ENCODE measurements at regions not wholly inside any gene's neighbourhood (a gene's known extent, or its start where the extent isn't known, plus 50 kb on each side); places are given as distances from the start of the nearest gene placed in this dataset.
"Not testable (repeated sequence)": the region's sequence is repeated elsewhere in the genome, so short reads cannot be mapped to it uniquely, and the experiment has no call there.

DNA sequence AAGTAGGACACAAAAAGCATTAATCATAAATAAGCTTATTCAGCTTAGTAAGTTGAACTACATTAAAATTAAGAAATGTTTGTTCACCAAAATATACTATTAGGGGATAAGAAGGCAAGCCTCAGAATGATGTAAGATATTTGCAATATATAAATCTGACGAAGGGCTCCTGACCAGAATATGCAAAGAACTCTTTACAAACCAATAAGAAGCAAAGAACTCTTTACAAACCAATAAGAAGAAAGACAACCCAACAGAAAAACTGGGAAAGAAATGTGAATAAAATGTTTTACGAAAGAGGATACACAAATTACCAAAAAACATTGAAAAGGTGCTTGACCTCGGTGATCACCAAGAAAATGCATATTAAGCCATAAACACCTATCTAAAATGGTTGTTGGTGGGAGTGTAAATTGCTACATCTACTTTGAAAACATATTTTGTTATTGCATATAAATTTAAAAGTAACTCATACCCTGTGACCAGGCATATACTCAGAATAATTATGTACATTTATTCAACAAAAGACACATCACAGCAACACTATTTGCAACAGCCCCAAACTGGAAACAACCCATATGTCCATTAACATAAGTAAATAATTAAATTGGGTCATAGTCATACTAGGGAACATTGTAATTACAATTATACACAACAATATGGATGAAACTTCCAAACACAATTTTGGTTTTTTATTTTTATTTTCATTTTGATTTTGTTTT, 83.3 kb upstream of the CTBP2 start:
- Histone ChIP-seq H3K27ac (no peak overlapping the region), H3K27me3 (peaks cover 0 to 10% (median 0%) of the 10 kb centered on the region in 9 donors), H3K4me1 (no peaks in the 10 kb centered on the region), H3K9me3 (peaks cover 0 to 7% (median 2%) of the 10 kb centered on the region in 12 donors), H3K36me3 (no peaks in the 10 kb centered on the region), H3K4me3 (no peak overlapping the region)
- 84 to 92% (median 90%) methylated on average over 3 of the region's 3 CpGs for WGBS, 4 donors
- ATAC-seq (no peak), DNase-seq (no peak)
- TF ChIP-seq POLR2A (IDR thresholded peaks at IDR 0.05): no peak
- TF ChIP-seq, protein P1, sequence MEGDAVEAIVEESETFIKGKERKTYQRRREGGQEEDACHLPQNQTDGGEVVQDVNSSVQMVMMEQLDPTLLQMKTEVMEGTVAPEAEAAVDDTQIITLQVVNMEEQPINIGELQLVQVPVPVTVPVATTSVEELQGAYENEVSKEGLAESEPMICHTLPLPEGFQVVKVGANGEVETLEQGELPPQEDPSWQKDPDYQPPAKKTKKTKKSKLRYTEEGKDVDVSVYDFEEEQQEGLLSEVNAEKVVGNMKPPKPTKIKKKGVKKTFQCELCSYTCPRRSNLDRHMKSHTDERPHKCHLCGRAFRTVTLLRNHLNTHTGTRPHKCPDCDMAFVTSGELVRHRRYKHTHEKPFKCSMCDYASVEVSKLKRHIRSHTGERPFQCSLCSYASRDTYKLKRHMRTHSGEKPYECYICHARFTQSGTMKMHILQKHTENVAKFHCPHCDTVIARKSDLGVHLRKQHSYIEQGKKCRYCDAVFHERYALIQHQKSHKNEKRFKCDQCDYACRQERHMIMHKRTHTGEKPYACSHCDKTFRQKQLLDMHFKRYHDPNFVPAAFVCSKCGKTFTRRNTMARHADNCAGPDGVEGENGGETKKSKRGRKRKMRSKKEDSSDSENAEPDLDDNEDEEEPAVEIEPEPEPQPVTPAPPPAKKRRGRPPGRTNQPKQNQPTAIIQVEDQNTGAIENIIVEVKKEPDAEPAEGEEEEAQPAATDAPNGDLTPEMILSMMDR (IDR thresholded peaks at IDR 0.05): no peak
- intact Hi-C loops (cut with DNase I): no loop called here

DNA sequence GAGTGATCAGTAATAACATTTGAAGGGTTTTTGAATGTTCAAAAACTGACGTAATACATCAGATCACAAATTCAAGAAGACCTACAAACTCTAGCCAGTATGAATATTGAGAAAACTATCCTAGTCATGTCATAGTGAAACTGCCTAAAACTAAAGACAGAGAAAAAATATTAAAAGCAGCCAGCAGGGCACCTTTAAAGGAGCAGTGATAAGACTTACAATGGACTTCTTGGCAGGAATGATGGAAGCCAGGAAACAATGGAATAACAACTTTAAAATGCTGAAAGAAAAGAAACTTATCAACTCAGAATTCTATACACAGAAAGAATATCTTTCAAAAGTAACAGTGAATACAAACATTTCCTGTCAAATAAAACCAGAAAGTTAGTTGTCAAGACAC, 78.3 kb upstream of the CTBP2 start:
- WGBS, 4 donors: 91 to 100% (median 96%) methylated on average over 1 of the region's 1 CpG
- ATAC-seq: no peak
- Histone ChIP-seq H3K9me3 (peaks cover 0 to 18% (median 6%) of the 10 kb centered on the region in 12 donors), H3K4me3 (no peak overlapping the region), H3K27me3 (peaks cover 0 to 7% (median 0%) of the 10 kb centered on the region in 9 donors), H3K4me1 (no peaks in the 10 kb centered on the region), H3K36me3 (no peaks in the 10 kb centered on the region), H3K27ac (no peak overlapping the region)
- DNase-seq: no peak
- intact Hi-C loops (cut with DNase I): loop anchor here in 1 of 10 donors (10.0 kb wide), 1 partner anchor 126 kb away; no protein-coding TSS in a partner anchor
- TF ChIP-seq, protein P1 (IDR thresholded peaks at IDR 0.05): no peak
- no peak for TF ChIP-seq POLR2A (IDR thresholded peaks at IDR 0.05)

GRCh38 chr10:125236091-125236490, 75.7 kb upstream of the CTBP2 start:
- no peak overlapping the region for H3K27ac ChIP-seq
- H3K9me3 ChIP-seq: peaks cover 0 to 18% (median 6%) of the 10 kb centered on the region in 12 donors
- WGBS, 4 donors: 93 to 99% (median 97%) methylated on average over 1 of the region's 1 CpG
- intact Hi-C loops (cut with DNase I): loop anchor here in 1 of 10 donors (10.0 kb wide), 1 partner anchor 129 kb away; no protein-coding TSS in a partner anchor
- no peak overlapping the region for H3K4me3 ChIP-seq
- H3K4me1 ChIP-seq: no peaks in the 10 kb centered on the region
- H3K36me3 ChIP-seq: no peaks in the 10 kb centered on the region
- DNase-seq (no peak), ATAC-seq (no peak)
- TF ChIP-seq, protein P1 (IDR thresholded peaks at IDR 0.05): no peak
- TF ChIP-seq POLR2A (IDR thresholded peaks at IDR 0.05): no peak
- peaks cover 0 to 7% (median 0%) of the 10 kb centered on the region in 9 donors for H3K27me3 ChIP-seq

DNA sequence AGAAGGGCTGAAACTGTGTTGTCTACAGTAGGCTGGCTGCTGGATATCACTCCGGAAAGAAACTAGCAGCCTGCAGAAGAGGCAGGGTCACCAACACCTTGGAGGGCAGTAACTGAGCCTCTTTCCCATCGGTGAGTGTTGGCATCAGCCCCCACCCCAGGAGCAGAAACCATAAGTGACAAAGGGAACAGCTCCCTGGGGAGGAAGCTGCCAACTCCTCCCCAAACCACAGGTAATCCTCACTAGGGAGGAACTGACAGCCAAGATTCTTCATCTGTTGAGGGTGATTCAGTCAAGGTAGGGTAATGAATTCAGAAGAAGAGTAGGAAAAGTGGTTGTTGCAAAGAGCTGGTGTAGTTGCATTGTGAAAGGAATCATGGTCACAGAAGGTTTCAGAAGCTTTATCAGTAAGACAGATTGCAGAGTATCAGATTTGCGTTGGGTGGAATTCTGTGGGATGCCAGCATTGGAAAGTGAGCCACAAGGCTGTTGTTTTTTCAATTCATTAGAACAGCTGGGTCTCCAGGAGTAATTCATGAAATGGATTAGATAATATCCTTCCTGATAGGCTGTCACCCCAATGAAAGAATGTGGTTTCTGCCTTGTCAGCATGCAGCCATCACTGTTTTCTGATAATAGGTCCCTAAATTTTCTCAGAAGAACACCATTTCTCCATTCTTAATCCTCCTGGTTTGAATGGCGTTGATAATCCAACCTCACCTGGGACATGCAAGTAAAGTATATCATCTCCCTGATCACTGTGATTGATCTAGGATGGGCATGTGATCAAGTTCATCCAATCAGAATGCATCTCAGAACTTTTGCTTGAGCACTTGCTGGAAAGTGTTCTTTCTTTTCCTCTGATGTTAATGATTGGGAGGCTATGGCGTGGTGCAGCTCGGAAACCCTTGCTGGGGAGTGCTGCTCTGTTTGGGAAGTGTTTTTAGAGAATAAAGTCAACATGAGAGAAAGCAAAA, 75.0 kb upstream of the CTBP2 start:
- TF ChIP-seq, protein P1 (IDR thresholded peaks at IDR 0.05): no peak
- no peak for TF ChIP-seq POLR2A (IDR thresholded peaks at IDR 0.05)
- H3K4me3 ChIP-seq: no peak overlapping the region
- H3K36me3 ChIP-seq: no peaks in the 10 kb centered on the region
- H3K9me3 ChIP-seq: peaks cover 0 to 18% (median 6%) of the 10 kb centered on the region in 12 donors
- WGBS, 4 donors: 67 to 71% (median 70%) methylated on average over 6 of the region's 6 CpGs
- no peaks in the 10 kb centered on the region for H3K4me1 ChIP-seq
- H3K27ac ChIP-seq: no peak overlapping the region
- DNase-seq: no peak
- intact Hi-C loops (cut with DNase I): loop anchor here in 1 of 10 donors (10.0 kb wide), 1 partner anchor 129 kb away; no protein-coding TSS in a partner anchor
- peaks cover 0 to 7% (median 0%) of the 10 kb centered on the region in 9 donors for H3K27me3 ChIP-seq
- no peak for ATAC-seq

- not testable (repeated sequence) for H3K4me3 ChIP-seq, ATAC-seq, H3K36me3 ChIP-seq, H3K4me1 ChIP-seq, H3K27ac ChIP-seq, DNase-seq, H3K27me3 ChIP-seq
- intact Hi-C loops (cut with DNase I): loop anchor here in 1 of 10 donors (10.0 kb wide), 1 partner anchor 130 kb away; no protein-coding TSS in a partner anchor
- WGBS, 4 donors: 76 to 83% (median 79%) methylated on average over 4 of the region's 4 CpGs
- H3K9me3 ChIP-seq: peaks cover 0 to 18% (median 6%) of the 10 kb centered on the region in 12 donors
Observed at GRCh38 chr10:125234576-125234975, 74.2 kb upstream of the CTBP2 start.
